ENCODE measurements at regions not wholly inside any gene's neighbourhood (a gene's known extent, or its start where the extent isn't known, plus 50 kb on each side); places are given as distances from the start of the nearest gene placed in this dataset.

GRCh38 chr22:27461470-27461869 is 340.1 kb downstream of the MN1 start:
- no peaks in the 10 kb centered on the region for H3K36me3 ChIP-seq
- H3K27me3 ChIP-seq = no peaks in the 10 kb centered on the region
- H3K4me3 ChIP-seq (ENCODE audit: low read depth in 1 of 2, low read length in 1 of 2) = no peak overlapping the region
- H3K4me1 ChIP-seq (ENCODE audit: control insufficient read depth in 1 of 2, insufficient read depth in 1 of 2, low read depth in 1 of 2, low read length in 1 of 2) = no peaks in the 10 kb centered on the region
- TF ChIP-seq CTCF (IDR thresholded peaks at IDR 0.05) = no peak
- H3K9me3 ChIP-seq = no peaks in the 10 kb centered on the region
- no peak overlapping the region for H3K27ac ChIP-seq

DNA sequence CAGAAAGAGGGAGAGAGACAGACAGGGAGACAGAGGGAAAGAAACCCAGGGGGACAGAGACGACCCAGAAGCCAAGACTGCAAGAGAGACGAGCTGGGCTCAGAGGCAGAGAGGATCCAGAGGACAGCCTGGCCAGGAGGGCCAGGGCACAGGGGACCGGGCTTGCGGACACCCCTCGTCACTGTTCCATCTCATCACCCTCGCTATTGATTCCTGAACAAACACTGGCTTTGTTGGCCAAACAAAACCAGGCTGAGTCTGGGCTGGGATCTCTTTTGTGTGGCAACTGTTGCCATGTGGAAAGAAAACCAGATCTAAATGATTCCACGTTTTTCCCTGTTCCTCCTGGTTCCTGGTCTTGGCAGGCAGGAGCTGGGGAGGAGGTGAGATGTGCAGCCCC is 339.4 kb downstream of the MN1 start:
- H3K4me3 ChIP-seq (ENCODE audit: low read depth in 1 of 2, low read length in 1 of 2) = no peak overlapping the region
- TF ChIP-seq CTCF (IDR thresholded peaks at IDR 0.05) = no peak
- H3K9me3 ChIP-seq = no peaks in the 10 kb centered on the region
- H3K4me1 ChIP-seq (ENCODE audit: control insufficient read depth in 1 of 2, insufficient read depth in 1 of 2, low read depth in 1 of 2, low read length in 1 of 2) = no peaks in the 10 kb centered on the region
- no peaks in the 10 kb centered on the region for H3K36me3 ChIP-seq
- no peaks in the 10 kb centered on the region for H3K27me3 ChIP-seq
- no peak overlapping the region for H3K27ac ChIP-seq

DNA sequence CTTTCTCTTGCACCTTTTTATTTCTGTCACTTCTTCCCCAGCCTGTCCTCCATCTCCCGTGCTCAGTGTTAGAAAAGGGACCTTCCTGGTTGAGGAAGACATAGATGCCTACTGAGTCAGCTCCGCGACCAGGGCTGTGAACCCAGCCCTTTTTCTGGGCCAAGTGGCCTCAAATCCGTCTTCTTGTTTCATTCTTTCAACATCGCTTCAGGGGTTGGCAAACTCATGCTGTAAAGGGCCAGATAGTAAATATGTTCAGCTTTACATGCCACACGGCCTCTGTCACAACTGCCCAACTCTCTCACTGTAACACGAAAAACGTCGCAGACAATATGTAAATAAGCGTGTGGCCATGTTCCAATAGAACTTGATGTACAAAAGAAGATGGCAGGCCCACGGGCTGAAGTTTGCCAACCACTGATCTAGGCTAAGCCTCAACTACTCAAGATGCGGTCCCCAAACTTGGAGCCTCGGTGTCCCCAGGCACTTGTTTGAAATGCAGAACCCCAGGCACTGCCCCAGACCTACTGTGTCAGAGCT is 338.4 kb downstream of the MN1 start:
- no peak for TF ChIP-seq CTCF (IDR thresholded peaks at IDR 0.05)
- Histone ChIP-seq H3K4me3 (ENCODE audit: low read depth in 1 of 2, low read length in 1 of 2) (no peak overlapping the region), H3K4me1 (ENCODE audit: control insufficient read depth in 1 of 2, insufficient read depth in 1 of 2, low read depth in 1 of 2, low read length in 1 of 2) (no peaks in the 10 kb centered on the region), H3K27me3 (no peaks in the 10 kb centered on the region), H3K27ac (no peak overlapping the region), H3K9me3 (no peaks in the 10 kb centered on the region), H3K36me3 (no peaks in the 10 kb centered on the region)

DNA sequence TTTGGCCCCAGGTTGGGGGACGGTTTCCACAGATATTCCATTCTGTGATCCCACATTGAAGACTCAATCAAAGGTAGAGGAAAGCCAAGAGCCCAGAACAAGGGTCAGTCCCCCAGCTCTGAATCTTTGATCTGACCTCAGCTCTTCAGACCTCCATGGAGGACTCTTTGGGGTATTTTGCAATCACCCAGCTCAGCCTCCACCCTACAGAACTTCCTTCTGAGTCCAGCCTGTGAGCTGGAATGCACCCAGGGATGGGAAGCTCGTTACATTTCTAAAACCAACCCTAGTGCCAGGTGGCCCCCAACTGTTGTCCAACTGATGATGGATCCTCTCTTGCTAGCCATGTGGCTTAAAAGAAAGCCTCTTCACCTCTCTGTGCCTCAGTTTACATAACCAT is 335.3 kb downstream of the MN1 start:
- Histone ChIP-seq H3K4me3 (ENCODE audit: low read depth in 1 of 2, low read length in 1 of 2) (no peak overlapping the region), H3K36me3 (no peaks in the 10 kb centered on the region), H3K27me3 (no peaks in the 10 kb centered on the region), H3K4me1 (ENCODE audit: control insufficient read depth in 1 of 2, insufficient read depth in 1 of 2, low read depth in 1 of 2, low read length in 1 of 2) (no peaks in the 10 kb centered on the region), H3K27ac (no peak overlapping the region), H3K9me3 (no peaks in the 10 kb centered on the region)
- no peak for TF ChIP-seq CTCF (IDR thresholded peaks at IDR 0.05)

GRCh38 chr22:27466778-27467438 is 334.6 kb downstream of the MN1 start:
- Histone ChIP-seq H3K27ac (no peak overlapping the region), H3K9me3 (no peaks in the 10 kb centered on the region), H3K36me3 (no peaks in the 10 kb centered on the region), H3K4me1 (ENCODE audit: control insufficient read depth in 1 of 2, insufficient read depth in 1 of 2, low read depth in 1 of 2, low read length in 1 of 2) (no peaks in the 10 kb centered on the region), H3K27me3 (no peaks in the 10 kb centered on the region), H3K4me3 (ENCODE audit: low read depth in 1 of 2, low read length in 1 of 2) (no peak overlapping the region)
- TF ChIP-seq CTCF (IDR thresholded peaks at IDR 0.05) = no peak
